CD14-positive monocyte (primary cell): ENCODE measurements at regions not wholly inside any gene's neighbourhood (a gene's known extent, or its start where the extent isn't known, plus 50 kb on each side); places are given as distances from the start of the nearest gene placed in this dataset.

ENCODE experiments used
- DNase-seq, 3 donors: peaks; one replicate each; pipeline ENCODE4 v3.0.0-alpha.2; 2011 to 2022
- H2AFZ ChIP-seq: 2 replicates; pipeline ENCODE4 v1.6.0; 2012; ENCODE audit warnings: mild to moderate bottlenecking, low read depth, low read length, inconsistent platforms; ENCODE audit not compliant: insufficient read depth, poor library complexity, severe bottlenecking
- H3K27ac ChIP-seq, 2 donors: 1 replicate in 1 of 2; 2 replicates in 1 of 2; pipeline ENCODE4 v1.5.1; 2012 to 2013; ENCODE audit warnings: low read length in 2 of 2, control low read depth in 1 of 2, inconsistent platforms in 1 of 2, low read depth in 1 of 2, mild to moderate bottlenecking in 1 of 2
- H3K27me3 ChIP-seq, 2 donors: one replicate each; pipeline versions ENCODE4 v1.6.0 to v1.6.1; 2011 to 2013; ENCODE audit warnings: low read length in 2 of 2; ENCODE audit not compliant: control insufficient read depth in 2 of 2, insufficient read depth in 2 of 2
- H3K36me3 ChIP-seq, 2 donors: replicated peaks in 1 of 2; 1 replicate in 1 of 2; 2 replicates in 1 of 2; pipeline versions ENCODE4 v1.5.1 to v1.6.1; 2012 to 2013; ENCODE audit warnings: low read length in 2 of 2, control low read depth in 1 of 2, inconsistent platforms in 1 of 2, mild to moderate bottlenecking in 1 of 2; ENCODE audit not compliant: insufficient read depth in 2 of 2, control insufficient read depth in 1 of 2
- H3K4me1 ChIP-seq, 2 donors: 1 replicate in 1 of 2; 2 replicates in 1 of 2; pipeline versions ENCODE4 v1.5.1 to v1.6.1; 2012 to 2013; ENCODE audit warnings: low read length in 2 of 2, control low read depth in 1 of 2, inconsistent platforms in 1 of 2, mild to moderate bottlenecking in 1 of 2, moderate library complexity in 1 of 2; ENCODE audit not compliant: insufficient read depth in 2 of 2, control insufficient read depth in 1 of 2
- H3K4me2 ChIP-seq: replicated peaks from 2 replicates; pipeline ENCODE3; 2012; ENCODE audit warnings: low read length, moderate library complexity, mild to moderate bottlenecking; ENCODE audit not compliant: poor library complexity, severe bottlenecking; ENCODE audit errors: extremely low read depth
- H3K4me3 ChIP-seq, 3 experiments: fragments of 200-600 bp in 1 of 3; sonication (generic) in 1 of 3; replicated peaks in 1 of 3; 1 replicate in 2 of 3; 2 replicates in 1 of 3; pipeline ENCODE4 v1.5.1; 2011 to 2013; ENCODE audit warnings: low read length in 3 of 3, mild to moderate bottlenecking in 3 of 3, control low read depth in 2 of 3, low read depth in 2 of 3, inconsistent platforms in 1 of 3, moderate library complexity in 1 of 3
- H3K79me2 ChIP-seq: 2 replicates; pipeline ENCODE4 v1.6.0; 2012; ENCODE audit warnings: mild to moderate bottlenecking, control low read depth, inconsistent platforms, low read length, moderate library complexity; ENCODE audit not compliant: insufficient read depth
- H3K9ac ChIP-seq: 2 replicates; pipeline ENCODE4 v1.6.0; 2017; ENCODE audit warnings: low read length, mild to moderate bottlenecking; ENCODE audit not compliant: insufficient read depth, poor library complexity, severe bottlenecking
- H3K9me3 ChIP-seq, 2 donors: replicated peaks in 1 of 2; 1 replicate in 1 of 2; 2 replicates in 1 of 2; pipeline versions ENCODE4 v1.5.1 to v1.6.1; 2012 to 2013; ENCODE audit warnings: low read length in 2 of 2, control low read depth in 1 of 2; ENCODE audit not compliant: control insufficient read depth in 1 of 2, insufficient read depth in 1 of 2
- H4K20me1 ChIP-seq: 2 replicates; pipeline ENCODE4 v1.6.0; 2012; ENCODE audit warnings: mild to moderate bottlenecking, low read length, control low read depth, moderate library complexity; ENCODE audit not compliant: insufficient read depth
- H3K27ac Mint-ChIP-seq, 7 donors: one replicate each; pipeline ENCODE4 v1.8.0; 2020; ENCODE audit warnings: mild to moderate bottlenecking in 7 of 7, mixed read lengths in 7 of 7, moderate library complexity in 6 of 7, inconsistent platforms in 2 of 7
- H3K27me3 Mint-ChIP-seq, 3 donors: one replicate each; pipeline ENCODE4 v1.8.0; 2021 to 2022; ENCODE audit warnings: low read depth in 3 of 3, mild to moderate bottlenecking in 3 of 3, mixed read lengths in 3 of 3, moderate library complexity in 3 of 3, inconsistent platforms in 1 of 3
- H3K36me3 Mint-ChIP-seq, 2 donors: one replicate each; pipeline ENCODE4 v1.8.0; 2020; ENCODE audit warnings: mixed read lengths in 2 of 2, inconsistent platforms in 1 of 2, mild to moderate bottlenecking in 1 of 2
- H3K4me1 Mint-ChIP-seq: one replicate; pipeline ENCODE4 v1.8.0; 2020; ENCODE audit warnings: mild to moderate bottlenecking, mixed read lengths
- H3K4me3 Mint-ChIP-seq, 2 donors: one replicate each; pipeline ENCODE4 v1.8.0; 2020; ENCODE audit warnings: mild to moderate bottlenecking in 2 of 2, mixed read lengths in 2 of 2, moderate library complexity in 1 of 2
- H3K9me3 Mint-ChIP-seq, 7 donors: one replicate each; pipeline ENCODE4 v1.8.0; 2020 to 2022; ENCODE audit warnings: mixed read lengths in 7 of 7, mild to moderate bottlenecking in 6 of 7, moderate library complexity in 6 of 7, inconsistent platforms in 2 of 7
- CTCF ChIP-seq: fragments of 200-600 bp; IDR thresholded peaks from one replicate; pipeline ENCODE4 v1.8.0; 2022; ENCODE audit warnings: antibody characterized with exemption, mild to moderate bottlenecking
- WGBS: methylation state at CpG from one replicate; pipeline ENCODE4 v1.1.5; 2013; ENCODE audit warnings: missing lambda C conversion rate; ENCODE audit not compliant: insufficient coverage; 5-methylcytosine and 5-hydroxymethylcytosine counted together
- intact Hi-C, 2 donors: fragments of 100-400 bp; cut with micrococcal nuclease; formaldehyde crosslinking; loops; one replicate each; pipeline versions ENCODE4 v1.15.0 to v1.15.1; 2023

DNA sequence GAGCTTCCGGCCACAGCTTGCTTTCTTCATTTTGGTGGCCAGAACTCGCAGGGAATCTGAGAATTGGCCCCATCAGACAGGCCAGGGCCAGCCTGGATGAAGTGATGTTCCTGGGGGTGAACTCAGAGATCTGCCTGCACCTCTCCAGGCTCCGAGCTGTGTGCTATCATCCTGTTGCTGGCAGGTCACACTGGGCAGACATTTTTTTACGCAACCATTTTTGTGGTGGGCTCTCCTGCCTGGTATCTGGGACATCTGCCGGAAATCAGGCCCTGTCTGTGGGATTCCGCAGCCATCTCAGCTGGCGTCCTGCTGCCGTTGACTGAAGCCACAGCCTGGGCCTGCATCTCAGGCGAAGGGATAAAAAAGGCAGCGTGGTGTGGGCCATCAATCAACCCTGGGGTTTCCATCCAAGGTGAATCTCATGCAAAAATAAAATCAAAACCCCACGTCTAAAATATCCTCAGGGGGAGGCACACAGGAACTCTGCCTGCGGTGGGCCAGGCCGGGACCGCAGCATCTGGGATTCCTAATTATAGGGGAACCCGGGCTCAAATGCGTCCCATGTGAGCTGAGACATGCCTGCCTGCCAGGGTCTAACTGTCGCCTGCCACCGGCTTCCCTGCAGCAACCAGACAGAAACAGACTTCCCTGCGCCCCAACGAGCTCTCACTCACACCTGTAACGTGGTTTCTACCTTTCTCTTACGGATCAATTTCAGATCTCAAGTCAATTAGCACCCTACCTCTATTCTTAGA, 174.3 kb downstream of the SYK start:
- H3K9ac ChIP-seq, result no peak overlapping the region
- Mint-ChIP-seq H3K9me3 (no peaks in the 10 kb centered on the region), H3K4me1 (no peaks in the 10 kb centered on the region), H3K27me3 (peaks cover 0 to 5% (median 0%) of the 10 kb centered on the region in 3 donors), H3K36me3 (no peaks in the 10 kb centered on the region), H3K4me3 (no peak overlapping the region), H3K27ac (no peak overlapping the region)
- H3K9me3 ChIP-seq, result no peaks in the 10 kb centered on the region
- H3K4me1 ChIP-seq, result no peaks in the 10 kb centered on the region
- no peak overlapping the region for H3K27ac ChIP-seq
- no peaks in the 10 kb centered on the region for H3K36me3 ChIP-seq
- no peak overlapping the region for H3K4me2 ChIP-seq
- no peak for TF ChIP-seq CTCF
- no peaks in the 10 kb centered on the region for H3K27me3 ChIP-seq
- no peaks in the 10 kb centered on the region for H4K20me1 ChIP-seq
- no peaks in the 10 kb centered on the region for H3K79me2 ChIP-seq
- H2AFZ ChIP-seq, result no peak overlapping the region
- no peak for DNase-seq
- 75% methylated on average over 18 of the region's 22 CpGs for WGBS
- H3K4me3 ChIP-seq, result no peak overlapping the region
- intact Hi-C loops, result no loop called here

GRCh38 chr9:90979138-90979551, 177.5 kb downstream of the SYK start:
- no peak overlapping the region for H3K27ac ChIP-seq
- intact Hi-C loops, result no loop called here
- no peak for TF ChIP-seq CTCF
- DNase-seq, result no peak
- Mint-ChIP-seq H3K27ac (no peak overlapping the region), H3K9me3 (no peaks in the 10 kb centered on the region), H3K36me3 (no peaks in the 10 kb centered on the region), H3K27me3 (peaks cover 0 to 1% (median 1%) of the 10 kb centered on the region in 3 donors), H3K4me1 (no peaks in the 10 kb centered on the region), H3K4me3 (no peak overlapping the region)
- H3K4me2 ChIP-seq, result no peak overlapping the region
- no peak overlapping the region for H3K4me3 ChIP-seq
- no peaks in the 10 kb centered on the region for H4K20me1 ChIP-seq
- no peaks in the 10 kb centered on the region for H3K4me1 ChIP-seq
- no peak overlapping the region for H3K9ac ChIP-seq
- H3K36me3 ChIP-seq, result no peaks in the 10 kb centered on the region
- no peak overlapping the region for H2AFZ ChIP-seq
- no peaks in the 10 kb centered on the region for H3K9me3 ChIP-seq
- 95% methylated on average over 4 of the region's 7 CpGs for WGBS
- no peaks in the 10 kb centered on the region for H3K79me2 ChIP-seq
- no peaks in the 10 kb centered on the region for H3K27me3 ChIP-seq
